Caco-2 (cell line): ENCODE measurements at regions not wholly inside any gene's neighbourhood (a gene's known extent, or its start where the extent isn't known, plus 50 kb on each side); places are given as distances from the start of the nearest gene placed in this dataset.

ENCODE experiments used
- BruUV-seq: library from RNA; stranded (reverse); fragments of 400-500 nt; replicated peaks from 2 replicates; lab custom pipeline; 2021; lab: Mats Ljungman, UMichigan
- CTCF ChIA-PET: fragments of 300-600 bp; sonication (Branson Sonifier 250); formaldehyde crosslinking; loops from one replicate; lab custom pipeline; 2022; ENCODE audit warnings: antibody characterized with exemption; lab: Charles Lee
- POLR2A ChIA-PET: fragments of 300-600 bp; sonication (Branson Sonifier 250); formaldehyde crosslinking; loops from one replicate; lab custom pipeline; 2022; ENCODE audit warnings: antibody characterized with exemption; lab: Charles Lee
- DNase-seq, 2 experiments: peaks; one replicate each; pipeline versions ENCODE4 v3.0.0 to v3.0.0-alpha.2; 2020 to 2022
- H3K27me3 ChIP-seq: replicated peaks from 2 replicates; pipeline ENCODE4 v1.6.0; 2011; ENCODE audit warnings: low read length; ENCODE audit not compliant: control insufficient read depth, insufficient read depth
- H3K36me3 ChIP-seq: 2 replicates; pipeline ENCODE4 v1.5.1; 2011; ENCODE audit warnings: low read length; ENCODE audit not compliant: control insufficient read depth, insufficient read depth
- H3K4me1 ChIP-seq: fragments of 250-450 bp; sonication (Bioruptor Pico); 2 replicates; pipeline ENCODE4 v1.5.1; 2020; ENCODE audit warnings: mild to moderate bottlenecking
- H3K4me3 ChIP-seq: 2 replicates; pipeline ENCODE4 v1.5.1; 2011; ENCODE audit warnings: low read depth, mild to moderate bottlenecking, control low read depth, low read length
- H3K9me3 ChIP-seq: fragments of 250-450 bp; sonication (Bioruptor Pico); 2 replicates; pipeline ENCODE4 v1.5.1; 2020; ENCODE audit warnings: mild to moderate bottlenecking, moderate library complexity
- H3K27ac Mint-ChIP-seq: one replicate; pipeline ENCODE4 v1.8.0; 2022; ENCODE audit warnings: mixed read lengths; ENCODE audit not compliant: unreplicated experiment
- H3K27me3 Mint-ChIP-seq: one replicate; pipeline ENCODE4 v1.8.0; 2022; ENCODE audit warnings: mixed read lengths; ENCODE audit not compliant: insufficient read depth, unreplicated experiment
- H3K36me3 Mint-ChIP-seq: one replicate; pipeline ENCODE4 v1.8.0; 2022; ENCODE audit warnings: mild to moderate bottlenecking, mixed read lengths; ENCODE audit not compliant: insufficient read depth, unreplicated experiment
- H3K4me1 Mint-ChIP-seq: one replicate; pipeline ENCODE4 v1.8.0; 2022; ENCODE audit warnings: low read depth, mixed read lengths; ENCODE audit not compliant: unreplicated experiment
- H3K4me3 Mint-ChIP-seq: one replicate; pipeline ENCODE4 v1.8.0; 2022; ENCODE audit warnings: mild to moderate bottlenecking, moderate library complexity, mixed read lengths; ENCODE audit not compliant: unreplicated experiment
- H3K9me3 Mint-ChIP-seq: one replicate; pipeline ENCODE4 v1.8.0; 2022; ENCODE audit warnings: mixed read lengths; ENCODE audit not compliant: unreplicated experiment
- intact Hi-C: fragments of 100-400 bp; cut with micrococcal nuclease; formaldehyde crosslinking; loops from one replicate; pipeline ENCODE4 v1.10.0; 2022; ENCODE audit not compliant: unreplicated experiment
- TF ChIP-seq, protein P1 (sequence below), 2 experiments: fragments of 200-600 bp in 1 of 2; IDR thresholded peaks; 1 replicate in 1 of 2; 2 replicates in 1 of 2; pipeline versions ENCODE4 v1.5.1 to v1.8.0; 2011 to 2022; ENCODE audit warnings: antibody characterized with exemption in 1 of 2, control low read depth in 1 of 2, inconsistent platforms in 1 of 2, low read depth in 1 of 2, low read length in 1 of 2, mild to moderate bottlenecking in 1 of 2, moderate library complexity in 1 of 2; ENCODE audit not compliant: insufficient read depth in 1 of 2, severe bottlenecking in 1 of 2, unreplicated experiment in 1 of 2

- Mint-ChIP-seq H3K36me3 (no peaks in the 10 kb centered on the region), H3K4me1 (no peaks in the 10 kb centered on the region), H3K4me3 (no peak overlapping the region), H3K27me3 (peaks cover 12% of the 10 kb centered on the region), H3K9me3 (no peaks in the 10 kb centered on the region), H3K27ac (no peak overlapping the region)
- H3K27me3 ChIP-seq = no peaks in the 10 kb centered on the region
- H3K9me3 ChIP-seq = no peaks in the 10 kb centered on the region
- TF ChIP-seq, protein P1, sequence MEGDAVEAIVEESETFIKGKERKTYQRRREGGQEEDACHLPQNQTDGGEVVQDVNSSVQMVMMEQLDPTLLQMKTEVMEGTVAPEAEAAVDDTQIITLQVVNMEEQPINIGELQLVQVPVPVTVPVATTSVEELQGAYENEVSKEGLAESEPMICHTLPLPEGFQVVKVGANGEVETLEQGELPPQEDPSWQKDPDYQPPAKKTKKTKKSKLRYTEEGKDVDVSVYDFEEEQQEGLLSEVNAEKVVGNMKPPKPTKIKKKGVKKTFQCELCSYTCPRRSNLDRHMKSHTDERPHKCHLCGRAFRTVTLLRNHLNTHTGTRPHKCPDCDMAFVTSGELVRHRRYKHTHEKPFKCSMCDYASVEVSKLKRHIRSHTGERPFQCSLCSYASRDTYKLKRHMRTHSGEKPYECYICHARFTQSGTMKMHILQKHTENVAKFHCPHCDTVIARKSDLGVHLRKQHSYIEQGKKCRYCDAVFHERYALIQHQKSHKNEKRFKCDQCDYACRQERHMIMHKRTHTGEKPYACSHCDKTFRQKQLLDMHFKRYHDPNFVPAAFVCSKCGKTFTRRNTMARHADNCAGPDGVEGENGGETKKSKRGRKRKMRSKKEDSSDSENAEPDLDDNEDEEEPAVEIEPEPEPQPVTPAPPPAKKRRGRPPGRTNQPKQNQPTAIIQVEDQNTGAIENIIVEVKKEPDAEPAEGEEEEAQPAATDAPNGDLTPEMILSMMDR (IDR thresholded peaks at IDR 0.05; ENCODE audit: insufficient read depth in 1 of 2, low read depth in 1 of 2, low read length in 1 of 2, severe bottlenecking in 1 of 2, unreplicated experiment in 1 of 2) = no peak
- ChIA-PET POLR2A (no interaction called here), CTCF (interaction anchor here (0.5 kb wide), 1 partner anchor 159 kb away, joined by 4 read pairs; no protein-coding TSS in a partner anchor)
- no peak for DNase-seq
- H3K36me3 ChIP-seq = no peaks in the 10 kb centered on the region
- intact Hi-C loops = no loop called here
- no TSS peak for BruUV-seq
- H3K4me1 ChIP-seq = no peaks in the 10 kb centered on the region
- H3K4me3 ChIP-seq = no peak overlapping the region
These were observed 83.9 kb downstream of the NAV1 start for GRCh38 chr1:201622824-201623223.

DNA sequence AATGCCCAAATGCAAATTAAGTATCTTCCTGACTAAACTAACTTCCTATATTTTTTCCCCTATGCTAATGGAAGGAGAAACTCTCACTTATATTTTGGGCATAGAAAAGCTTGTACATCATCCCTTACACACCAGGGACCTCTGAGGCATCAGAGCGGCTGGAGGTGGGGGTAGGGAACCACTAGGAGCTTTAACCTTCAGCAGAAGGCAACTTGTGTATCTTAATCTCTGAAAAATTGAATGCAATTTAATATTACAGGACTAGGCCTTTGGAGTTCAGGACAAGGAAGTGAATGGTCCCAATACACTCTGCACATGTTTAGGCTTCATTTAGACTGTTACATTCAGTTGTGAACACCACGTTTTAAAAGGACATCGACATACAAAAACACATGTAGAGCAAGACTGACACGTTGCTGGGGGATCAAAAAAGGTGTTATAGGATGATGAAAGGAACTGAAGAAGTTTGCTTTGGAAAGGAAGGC is 85.9 kb downstream of the NAV1 start:
- TF ChIP-seq, protein P1 (IDR thresholded peaks at IDR 0.05; ENCODE audit: insufficient read depth in 1 of 2, low read depth in 1 of 2, low read length in 1 of 2, severe bottlenecking in 1 of 2, unreplicated experiment in 1 of 2) = no peak
- Histone ChIP-seq H3K9me3 (no peaks in the 10 kb centered on the region), H3K4me1 (no peaks in the 10 kb centered on the region), H3K27me3 (no peaks in the 10 kb centered on the region), H3K36me3 (no peaks in the 10 kb centered on the region), H3K4me3 (no peak overlapping the region)
- Mint-ChIP-seq H3K9me3 (no peaks in the 10 kb centered on the region), H3K36me3 (no peaks in the 10 kb centered on the region), H3K4me1 (no peaks in the 10 kb centered on the region), H3K27ac (no peak overlapping the region), H3K4me3 (no peak overlapping the region), H3K27me3 (peaks cover 7% of the 10 kb centered on the region)
- BruUV-seq = no TSS peak
- CTCF ChIA-PET = no interaction called here
- no peak for DNase-seq
- intact Hi-C loops = no loop called here
- POLR2A ChIA-PET = no interaction called here

DNA sequence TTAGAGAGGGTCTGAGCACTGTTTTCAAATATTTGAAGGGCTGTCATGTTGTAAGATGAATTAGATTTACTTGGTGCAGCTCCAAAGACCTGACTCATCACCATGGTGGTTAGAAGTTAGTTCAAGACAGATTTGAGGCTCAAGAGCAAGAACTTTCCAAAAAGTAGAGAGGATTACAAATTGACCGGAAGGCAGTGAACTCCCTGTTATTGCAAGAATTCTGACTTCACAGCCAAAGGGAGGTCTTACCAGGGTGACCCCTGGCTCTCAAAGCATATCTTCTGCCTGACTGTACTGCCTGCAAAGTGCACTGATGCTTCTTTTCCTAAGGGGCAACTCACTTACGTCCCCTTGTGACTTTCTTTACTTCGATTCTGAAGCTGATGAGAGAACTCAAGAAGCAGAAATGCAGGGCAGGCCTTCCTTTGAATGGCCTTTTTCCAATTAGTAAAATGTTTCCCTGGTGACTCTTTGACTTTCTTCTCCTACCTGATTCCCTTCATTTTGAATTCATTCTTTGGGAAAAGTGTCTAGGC is 86.4 kb downstream of the NAV1 start:
- H3K9me3 Mint-ChIP-seq = no peaks in the 10 kb centered on the region
- no peaks in the 10 kb centered on the region for H3K27me3 ChIP-seq
- no peaks in the 10 kb centered on the region for H3K36me3 Mint-ChIP-seq
- H3K4me3 ChIP-seq = no peak overlapping the region
- no peak for DNase-seq
- no TSS peak for BruUV-seq
- intact Hi-C loops = no loop called here
- H3K27me3 Mint-ChIP-seq = peaks cover 7% of the 10 kb centered on the region
- no peaks in the 10 kb centered on the region for H3K4me1 Mint-ChIP-seq
- no peak overlapping the region for H3K27ac Mint-ChIP-seq
- ChIA-PET POLR2A (no interaction called here), CTCF (no interaction called here)
- TF ChIP-seq, protein P1 (IDR thresholded peaks at IDR 0.05; ENCODE audit: insufficient read depth in 1 of 2, low read depth in 1 of 2, low read length in 1 of 2, severe bottlenecking in 1 of 2, unreplicated experiment in 1 of 2) = no peak
- no peaks in the 10 kb centered on the region for H3K4me1 ChIP-seq
- H3K9me3 ChIP-seq = no peaks in the 10 kb centered on the region
- no peak overlapping the region for H3K4me3 Mint-ChIP-seq
- no peaks in the 10 kb centered on the region for H3K36me3 ChIP-seq
